ENCODE measurements at regions not wholly inside any gene's neighbourhood (a gene's known extent, or its start where the extent isn't known, plus 50 kb on each side); places are given as distances from the start of the nearest gene placed in this dataset.
A peak's percentile ranks its signal among the peaks of the same experiment; 100 is the strongest.

DNA sequence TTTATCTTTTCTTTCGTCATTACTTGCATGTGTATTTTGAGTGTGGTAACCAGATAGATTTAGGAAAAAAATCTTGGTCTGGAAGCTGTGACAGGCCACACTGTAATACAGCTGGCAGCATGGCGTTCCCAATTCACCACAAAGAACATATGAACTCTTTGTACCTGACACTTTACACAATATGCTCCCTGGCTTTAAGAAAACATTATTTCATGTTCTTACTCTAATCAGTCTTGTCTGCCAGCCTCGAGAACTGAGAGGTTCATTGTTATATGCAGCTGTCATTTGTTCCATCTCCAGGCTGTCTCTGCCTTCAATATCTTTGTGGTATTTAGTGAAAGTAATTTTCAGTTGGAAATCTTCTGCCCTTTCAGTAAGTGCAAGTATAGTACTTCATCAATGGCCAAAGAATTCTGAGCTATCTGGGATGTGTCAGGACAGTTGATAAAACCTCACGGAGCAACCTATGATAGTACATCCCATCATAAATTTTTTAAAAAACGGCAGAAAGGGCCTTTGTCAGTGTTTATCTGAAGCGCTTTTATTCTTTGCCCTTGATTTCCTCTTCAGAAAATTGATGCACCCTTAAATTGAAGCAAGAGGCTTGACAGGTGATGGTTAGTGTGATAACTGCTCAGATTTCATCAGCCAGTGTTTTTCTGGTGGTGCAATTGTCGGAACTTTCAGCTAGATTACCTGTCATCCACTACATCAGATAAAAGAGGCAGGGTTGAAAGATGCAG, 146.3 kb upstream of the SP8 start:
- no peak for DNase-seq

- DNase-seq: no peak
Observed at GRCh38 chr7:20945451-20945850, 158.8 kb upstream of the SP8 start.

- DNase-seq: no peak
Observed at GRCh38 chr7:20952916-20953315, 166.2 kb upstream of the SP8 start.

GRCh38 chr7:20954711-20955619, 168.3 kb upstream of the SP8 start:
- no peak for DNase-seq

DNA sequence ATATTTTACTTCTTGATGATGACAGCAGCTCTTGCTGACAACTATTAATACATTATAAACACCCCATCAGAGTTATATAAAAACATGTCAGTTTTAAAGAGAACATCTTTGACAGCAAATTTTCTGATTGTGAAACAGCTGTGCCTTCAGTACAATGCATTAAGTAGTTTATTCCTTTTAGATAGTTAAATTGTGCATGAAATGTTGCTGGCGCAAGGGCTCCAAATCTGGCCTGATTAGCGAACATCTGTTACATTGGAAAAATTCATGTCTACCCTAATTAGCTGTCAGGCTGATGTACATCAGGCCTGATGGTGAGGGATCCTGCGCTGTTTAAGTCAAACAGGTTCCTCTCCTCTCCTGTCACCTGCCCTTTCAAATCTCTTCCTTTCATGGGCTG, 171.9 kb upstream of the SP8 start:
- DNase-seq: no peak

DNA sequence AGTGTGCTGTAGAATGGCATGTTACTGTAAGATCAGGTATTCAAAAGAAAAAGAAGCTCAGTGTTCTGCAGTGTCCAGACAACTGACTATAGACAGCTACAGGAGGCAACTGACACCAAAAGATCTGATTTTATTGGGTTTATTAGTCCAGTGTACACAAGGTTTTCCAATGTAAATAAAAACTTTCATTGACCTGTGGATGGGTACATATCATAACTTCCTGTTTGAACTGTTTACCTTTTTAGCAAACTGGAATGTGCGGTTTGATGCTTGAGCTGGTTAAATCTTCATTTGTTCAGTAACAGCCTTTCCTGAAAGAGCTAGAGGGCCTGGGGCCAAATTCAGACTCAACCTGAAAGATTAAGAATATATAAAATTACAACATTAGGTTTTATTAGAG, 172.6 kb upstream of the SP8 start:
- DNase-seq: no peak

DNA sequence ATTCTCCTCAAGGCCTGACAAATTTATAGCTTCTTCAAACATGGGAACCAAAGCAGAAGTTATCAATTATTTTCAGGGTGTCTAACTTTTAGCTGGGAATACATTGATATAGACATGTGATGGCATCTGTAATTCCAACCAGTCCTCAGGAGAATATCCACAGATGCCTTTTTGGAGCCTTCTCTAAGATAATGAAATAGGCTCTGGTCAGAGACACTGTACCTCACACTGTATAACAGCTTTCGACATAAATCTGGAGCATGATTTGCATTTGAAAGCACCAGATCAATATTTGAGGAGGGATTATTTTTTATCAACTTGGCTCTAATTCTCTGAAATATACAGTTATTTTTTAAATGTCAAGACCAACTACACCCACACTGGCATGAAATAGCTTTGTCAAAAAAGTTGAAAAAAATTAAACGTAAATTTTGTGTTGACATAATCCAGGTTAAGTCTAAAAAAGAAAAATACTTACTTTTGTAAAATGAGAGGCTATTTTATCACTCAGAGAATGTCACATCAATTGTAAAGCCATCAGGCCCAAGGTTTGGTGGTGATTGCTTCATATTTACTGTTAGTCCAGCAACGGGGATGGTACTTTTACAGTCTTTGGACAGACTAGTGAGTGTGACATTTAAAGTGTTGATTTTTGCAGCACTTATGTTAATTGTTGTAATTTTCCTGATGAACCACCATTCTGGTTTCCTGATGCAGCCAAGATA, 177.0 kb upstream of the SP8 start:
- no peak for DNase-seq

DNA sequence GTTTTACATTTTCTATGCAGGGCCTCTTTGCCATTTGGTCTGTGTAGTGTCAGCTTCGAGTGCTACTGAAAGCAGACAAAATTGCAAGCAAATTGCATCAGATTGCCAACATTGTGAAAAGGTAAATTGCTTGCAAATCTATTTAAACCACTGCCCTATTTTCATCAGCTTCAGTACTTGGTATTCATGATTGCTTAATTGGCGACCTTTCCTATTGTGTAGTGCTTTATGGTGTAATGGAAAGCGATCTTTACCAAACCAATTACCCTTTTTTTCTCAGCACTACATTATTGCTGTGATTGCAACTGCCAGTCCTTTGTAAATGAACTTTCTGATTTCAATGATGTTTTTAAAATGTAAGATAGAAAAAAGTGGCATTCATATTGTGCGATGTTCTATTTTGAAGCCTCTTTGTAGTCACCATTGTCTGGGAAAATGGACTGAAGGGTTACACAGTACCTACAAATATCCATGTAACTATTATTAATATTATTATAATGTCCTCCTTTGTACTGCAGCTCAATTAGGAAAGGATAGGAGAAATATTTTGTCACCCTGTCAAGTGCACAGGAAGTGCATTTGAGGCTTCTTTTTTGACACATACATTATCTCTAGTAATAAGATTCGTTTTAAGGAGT, 177.7 kb upstream of the SP8 start:
- no peak for DNase-seq

DNA sequence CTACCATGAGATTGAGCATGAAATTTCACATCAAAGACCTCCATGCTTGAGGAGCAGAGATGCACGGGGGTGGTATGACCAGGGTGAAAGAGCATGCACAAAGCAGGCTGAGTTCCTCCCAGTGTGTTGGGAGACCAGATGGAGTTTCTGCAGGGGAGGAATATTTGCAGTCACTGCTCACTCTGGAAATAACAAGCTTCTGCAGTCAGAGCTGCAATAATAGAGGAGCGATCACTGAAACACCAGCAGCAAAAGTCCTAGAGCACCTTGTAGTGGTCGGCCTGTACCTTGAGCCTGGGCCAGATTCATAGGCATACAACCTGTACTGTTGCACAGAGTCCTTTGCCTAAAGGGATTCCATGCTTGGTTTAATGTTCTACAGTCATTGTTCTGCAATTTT, 184.5 kb upstream of the SP8 start:
- DNase-seq: peak in 1 of 56 donors; percentile 9

DNA sequence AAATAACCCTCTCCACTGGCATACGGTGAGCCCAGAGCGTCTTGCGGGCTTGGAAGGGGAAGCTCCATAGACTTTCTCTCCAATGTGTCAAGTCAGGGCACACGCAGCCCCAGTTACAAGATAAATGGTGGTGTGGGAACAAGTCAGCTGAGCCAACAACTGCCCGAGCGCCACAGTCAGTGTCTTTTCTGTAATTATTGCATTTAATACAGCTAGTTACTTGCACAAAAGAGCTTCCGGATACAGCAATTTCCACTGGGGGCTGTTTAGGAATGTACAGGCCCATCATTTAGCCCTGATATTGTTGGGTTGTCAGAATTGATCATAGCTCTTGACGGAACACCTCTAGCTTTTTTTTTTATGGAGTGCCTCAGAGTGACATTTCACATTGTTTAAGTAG, 193.5 kb upstream of the SP8 start:
- DNase-seq: no peak

GRCh38 chr7:20980668-20981264, 194.1 kb upstream of the SP8 start:
- no peak for DNase-seq

DNA sequence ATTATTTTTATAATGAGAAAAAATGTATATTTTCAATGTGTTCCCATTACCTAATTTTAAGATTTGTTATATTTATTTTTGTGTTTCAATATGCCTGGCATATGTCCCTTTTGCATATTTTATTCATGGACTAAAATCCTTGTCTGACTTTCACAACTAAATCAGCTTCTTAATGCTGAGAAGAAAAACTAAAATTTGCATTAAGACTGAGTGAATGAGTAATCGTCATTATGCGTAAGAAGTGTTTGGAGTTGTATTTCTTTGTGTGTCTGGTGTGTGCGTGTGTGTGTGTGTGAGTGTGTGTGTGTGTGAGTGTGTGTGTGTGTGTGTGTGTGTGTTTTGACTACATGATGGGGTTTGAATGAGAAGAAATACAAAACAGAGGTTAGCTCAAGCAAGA, 201.7 kb upstream of the SP8 start:
- DNase-seq: no peak

- no peak for DNase-seq
Observed at GRCh38 chr7:20991544-20991943, 204.9 kb upstream of the SP8 start.

- no peak for DNase-seq
Observed at GRCh38 chr7:20993693-20994092, 207.0 kb upstream of the SP8 start.

- DNase-seq: no peak
Observed at GRCh38 chr7:20998309-20998708, 211.6 kb upstream of the SP8 start.

DNA sequence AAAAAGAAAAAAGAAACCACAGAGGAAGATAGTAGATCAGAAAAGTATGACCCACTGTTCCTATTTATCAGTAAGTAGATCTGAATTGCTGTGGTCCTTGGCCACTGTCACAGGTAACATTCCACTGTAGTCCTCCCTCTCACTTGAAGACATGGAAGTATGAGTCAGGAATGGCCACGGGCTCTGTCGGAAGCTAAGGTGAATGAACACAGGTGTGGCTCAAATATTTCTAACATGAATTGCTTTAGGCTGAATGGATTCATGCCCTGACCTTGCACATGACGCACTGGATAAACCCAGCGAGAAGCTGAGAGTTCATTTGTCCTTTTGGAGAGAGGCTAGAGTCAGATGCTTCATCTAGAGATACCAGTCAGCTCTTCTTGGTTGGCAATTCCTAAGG, 224.5 kb upstream of the SP8 start:
- no peak for DNase-seq

- DNase-seq: no peak
Observed at GRCh38 chr7:21013765-21014539, 227.3 kb upstream of the SP8 start.

GRCh38 chr7:21020667-21021066, 234.0 kb upstream of the SP8 start:
- DNase-seq: no peak

DNA sequence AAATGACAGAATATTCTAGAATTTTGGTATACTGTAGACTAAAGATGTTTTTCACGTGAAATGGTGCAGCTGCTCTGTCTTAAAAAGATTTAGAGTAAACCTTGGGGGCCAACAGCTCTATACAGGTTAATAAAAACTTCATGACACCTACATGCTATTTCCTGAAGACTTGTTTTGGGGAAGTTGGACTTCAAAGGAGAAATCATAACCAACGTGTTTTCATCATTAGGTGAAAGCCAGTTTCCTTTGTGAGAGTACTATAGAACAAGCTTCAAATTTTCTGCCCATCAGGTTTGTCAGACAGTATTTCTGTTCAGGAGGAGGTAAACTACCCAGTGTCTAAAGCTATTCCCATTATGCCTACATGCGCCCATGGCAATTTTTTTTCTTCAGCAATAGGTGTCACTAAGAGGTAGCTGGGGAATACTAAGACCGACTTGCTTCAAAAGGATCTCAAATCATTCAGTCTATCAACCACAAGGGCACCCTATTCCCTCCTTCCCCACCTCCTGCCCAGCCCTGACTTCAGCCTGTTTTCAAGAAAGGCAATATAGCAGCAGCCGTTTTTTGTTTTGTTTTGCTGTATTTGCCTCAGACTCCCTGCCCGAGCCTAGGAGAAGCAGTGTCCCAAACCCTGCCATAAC, 237.3 kb upstream of the SP8 start:
- no peak for DNase-seq

- no peak for DNase-seq
Observed at GRCh38 chr7:21024485-21024867, 237.8 kb upstream of the SP8 start.
